CD4-positive, alpha-beta T cell treated with Interleukin-17A for 1 hour (primary cell): ENCODE measurements at regions not wholly inside any gene's neighbourhood (a gene's known extent, or its start where the extent isn't known, plus 50 kb on each side); places are given as distances from the start of the nearest gene placed in this dataset.
"Not testable (repeated sequence)": the region's sequence is repeated elsewhere in the genome, so short reads cannot be mapped to it uniquely, and the experiment has no call there.

Experiments used
- DNase-seq: peaks from one replicate; pipeline ENCODE4 v3.0.0-alpha.2; 2020

- no peak for DNase-seq
Observed at GRCh38 chr12:73589220-73589619, 948.4 kb upstream of the ATXN7L3B start.

DNA sequence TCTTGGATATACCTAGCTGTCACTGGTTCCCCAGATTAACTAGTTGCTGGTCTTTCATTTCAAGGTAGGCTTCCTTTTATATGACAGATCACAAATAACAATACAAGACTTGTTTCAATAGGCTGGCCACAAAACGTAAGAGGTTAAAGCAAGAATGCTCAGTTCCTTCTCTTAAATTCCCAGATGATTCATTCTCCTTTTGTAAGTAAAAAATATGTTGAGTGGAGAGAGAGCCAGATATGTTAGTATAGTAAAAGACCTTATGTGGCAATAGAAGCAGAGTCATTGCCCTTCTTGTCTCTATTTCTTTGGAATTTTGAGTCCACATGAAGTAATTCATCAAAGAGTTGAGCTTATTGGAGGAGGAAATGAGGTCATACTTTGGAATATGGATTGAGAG lies 939.0 kb upstream of the ATXN7L3B start:
- no peak for DNase-seq

GRCh38 chr12:73599268-73599667 lies 938.4 kb upstream of the ATXN7L3B start:
- DNase-seq = no peak

DNA sequence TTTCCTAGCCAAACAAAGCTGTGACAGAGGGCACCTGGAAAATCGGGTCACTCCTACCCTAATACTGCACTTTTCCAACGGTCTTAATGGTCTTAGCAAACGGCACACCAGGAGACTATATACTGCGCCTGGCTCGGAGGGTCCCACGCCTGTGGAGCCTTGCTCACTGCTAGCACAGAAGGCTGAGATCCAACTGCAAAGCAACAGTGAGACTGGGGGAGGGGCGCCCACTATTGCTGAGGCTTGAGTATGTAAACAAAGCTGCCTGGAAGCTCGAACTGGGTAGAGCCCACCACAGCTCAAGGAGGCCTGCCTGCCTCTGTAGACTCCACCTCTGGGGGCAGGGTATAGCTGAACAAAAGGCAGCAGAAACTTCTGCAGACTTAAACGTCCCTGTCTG lies 931.7 kb upstream of the ATXN7L3B start:
- DNase-seq = not testable (repeated sequence)

DNA sequence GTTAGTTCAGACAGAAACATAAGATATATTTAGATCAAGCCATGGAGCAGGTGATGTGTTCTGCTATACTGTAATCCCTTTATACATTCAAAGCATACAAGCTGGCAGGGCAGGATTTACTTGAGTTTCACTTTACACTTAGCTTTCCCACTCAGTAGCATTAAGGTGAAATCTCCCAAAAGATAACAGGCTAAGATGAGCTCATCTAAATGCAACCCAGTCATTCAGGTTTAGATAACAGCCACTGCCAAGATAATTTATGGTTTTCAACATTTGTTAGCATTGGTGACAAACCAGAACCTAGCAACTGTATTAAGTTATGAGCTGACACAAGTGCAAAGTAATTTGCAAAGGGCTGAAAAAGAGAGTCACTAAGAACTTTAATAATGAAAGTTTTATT lies 925.1 kb upstream of the ATXN7L3B start:
- no peak for DNase-seq

- no peak for DNase-seq
Observed at GRCh38 chr12:73623421-73623820, 914.2 kb upstream of the ATXN7L3B start.

DNA sequence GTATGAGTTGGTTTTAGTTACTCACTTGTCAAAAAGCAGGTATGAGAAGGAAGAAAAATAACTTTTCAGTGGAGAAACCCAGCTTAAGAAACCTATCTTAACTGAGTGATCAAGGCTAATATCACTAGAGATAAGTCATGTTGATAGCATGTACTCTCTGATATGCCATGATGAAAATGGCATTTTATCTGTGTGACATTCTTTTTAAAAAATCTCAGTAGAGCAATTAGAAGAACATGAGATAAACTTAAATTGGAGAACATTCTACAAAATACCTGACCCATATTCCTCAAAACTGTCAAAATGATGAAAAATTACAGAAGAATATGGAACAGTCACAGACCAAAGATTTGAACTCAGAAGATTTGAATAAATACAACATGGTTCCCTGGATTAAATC lies 912.4 kb upstream of the ATXN7L3B start:
- DNase-seq = no peak

DNA sequence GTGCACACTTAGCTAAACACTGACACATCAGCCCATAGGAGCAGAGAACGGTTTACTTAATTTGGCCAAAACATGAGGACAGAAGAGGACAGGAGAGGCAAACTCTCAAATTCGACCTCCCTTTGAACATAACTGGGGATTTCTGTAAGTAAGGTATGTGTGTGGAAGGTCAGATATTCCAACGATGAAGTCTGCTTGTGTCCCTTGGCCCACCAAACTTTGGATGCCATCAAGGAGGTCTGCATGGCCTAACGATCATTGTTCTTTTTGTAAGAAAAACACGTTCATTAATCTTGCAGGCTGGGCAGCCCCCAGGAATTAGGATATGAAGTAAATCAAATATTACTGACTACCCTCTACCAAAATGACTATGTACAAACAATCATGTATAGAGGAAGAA lies 908.5 kb upstream of the ATXN7L3B start:
- no peak for DNase-seq

GRCh38 chr12:73629893-73630831 lies 907.5 kb upstream of the ATXN7L3B start:
- DNase-seq = no peak

GRCh38 chr12:73632191-73632590 lies 905.4 kb upstream of the ATXN7L3B start:
- DNase-seq = no peak

DNA sequence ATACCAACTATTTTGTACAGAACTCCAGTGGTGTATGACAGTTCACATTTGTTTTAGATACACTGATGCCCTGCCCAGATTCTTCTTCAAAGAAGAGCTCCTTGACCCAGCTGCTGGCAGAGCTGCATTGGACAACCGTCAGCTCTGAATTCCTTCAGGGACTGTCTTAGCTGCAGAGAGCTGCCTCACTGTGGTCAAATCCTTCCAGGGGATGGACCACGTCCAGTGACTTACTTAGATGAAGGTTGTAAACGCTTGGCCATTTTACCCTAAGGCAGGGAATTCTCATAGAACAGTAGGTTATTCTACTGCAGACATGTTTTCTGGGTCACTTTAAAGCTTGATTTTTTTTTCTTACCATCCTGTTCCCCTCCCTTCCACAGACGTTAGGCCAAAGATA lies 905.0 kb upstream of the ATXN7L3B start:
- no peak for DNase-seq

GRCh38 chr12:73639397-73639796 lies 898.2 kb upstream of the ATXN7L3B start:
- not testable (repeated sequence) for DNase-seq

GRCh38 chr12:73656375-73656774 lies 881.3 kb upstream of the ATXN7L3B start:
- DNase-seq = no peak

DNA sequence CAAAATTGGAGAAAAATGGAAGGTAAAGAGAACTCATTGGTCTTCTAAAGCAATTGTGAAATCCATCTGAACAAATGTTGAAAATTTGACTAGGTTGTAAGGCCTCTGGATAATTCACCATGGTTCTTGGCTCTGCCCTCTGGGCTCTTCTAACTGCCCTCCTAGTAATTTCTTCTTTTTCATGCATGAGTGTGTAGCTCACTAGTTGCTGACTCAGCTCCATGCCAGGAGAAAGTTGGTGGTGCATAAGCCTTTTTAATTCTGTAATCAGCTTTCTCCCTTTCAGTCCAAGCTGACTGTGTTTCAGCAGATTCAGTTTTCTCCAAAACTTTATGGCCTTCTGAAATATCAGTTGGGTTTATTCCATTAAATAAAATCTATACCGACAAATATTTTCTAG lies 877.8 kb upstream of the ATXN7L3B start:
- no peak for DNase-seq

DNA sequence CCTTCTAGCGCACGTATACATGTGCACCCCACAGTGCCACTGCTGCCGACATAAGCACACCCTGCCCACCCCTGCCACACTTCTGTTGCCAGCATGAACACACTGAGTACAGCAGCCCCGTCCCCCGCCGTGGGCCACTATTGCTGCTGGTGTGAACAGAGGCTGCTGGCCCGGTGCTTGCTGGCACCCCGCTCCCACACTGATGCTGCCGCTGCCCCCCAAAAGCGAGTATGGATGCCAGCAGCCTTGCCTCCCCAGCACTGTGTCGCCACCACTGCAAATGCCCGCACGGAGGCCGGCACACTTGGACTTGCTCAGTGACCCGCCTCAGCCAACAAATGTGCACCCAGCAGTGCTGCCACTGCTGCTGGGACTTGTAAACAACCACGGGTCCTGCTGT lies 872.4 kb upstream of the ATXN7L3B start:
- no peak for DNase-seq

GRCh38 chr12:73671550-73671949 lies 866.1 kb upstream of the ATXN7L3B start:
- DNase-seq = not testable (repeated sequence)

- no peak for DNase-seq
Observed at GRCh38 chr12:73677520-73678291, 859.9 kb upstream of the ATXN7L3B start.

GRCh38 chr12:73678335-73678734 lies 859.3 kb upstream of the ATXN7L3B start:
- DNase-seq = no peak

DNA sequence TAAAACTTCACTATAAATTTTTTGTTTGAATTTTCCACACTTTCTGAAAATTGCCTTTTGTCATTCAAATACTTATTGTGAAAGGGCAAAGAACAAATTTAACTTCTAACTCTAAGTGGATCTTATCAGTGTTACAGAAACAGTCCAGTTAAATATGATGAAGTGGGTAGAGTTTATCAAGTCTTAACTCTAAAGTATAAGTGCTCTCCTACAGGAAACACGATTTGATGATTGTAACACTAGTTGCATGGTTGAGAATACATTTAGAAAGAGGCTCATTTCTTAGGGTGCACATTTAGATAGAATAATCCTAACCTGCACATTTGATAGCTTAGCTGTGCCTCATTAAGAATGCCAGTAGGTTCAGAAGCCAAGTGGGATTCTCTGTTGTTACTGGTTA lies 838.3 kb upstream of the ATXN7L3B start:
- no peak for DNase-seq

DNA sequence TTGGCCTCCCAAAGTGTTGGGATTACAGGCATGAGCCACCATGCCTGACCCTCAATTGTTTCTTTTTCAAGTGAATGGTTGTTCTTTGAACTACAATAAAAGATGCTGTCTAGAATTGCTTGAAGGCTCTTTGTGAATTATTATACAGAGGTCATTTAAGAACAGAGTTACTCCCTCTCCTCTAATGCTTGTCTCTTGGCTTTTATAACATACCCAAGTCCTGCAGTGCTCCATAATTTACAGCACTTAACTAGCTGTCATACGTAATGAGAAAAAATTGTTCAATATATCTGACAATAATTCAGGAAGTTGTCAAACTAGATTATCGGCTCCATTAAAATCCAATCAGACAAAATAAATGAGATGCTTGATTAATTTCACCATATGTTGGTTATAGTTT lies 823.0 kb upstream of the ATXN7L3B start:
- DNase-seq = no peak

- not testable (repeated sequence) for DNase-seq
Observed at GRCh38 chr12:73716143-73716542, 821.5 kb upstream of the ATXN7L3B start.

GRCh38 chr12:73719223-73719622 lies 818.4 kb upstream of the ATXN7L3B start:
- no peak for DNase-seq

- no peak for DNase-seq
Observed at GRCh38 chr12:73726881-73727280, 810.8 kb upstream of the ATXN7L3B start.

GRCh38 chr12:73731658-73732057 lies 806.0 kb upstream of the ATXN7L3B start:
- no peak for DNase-seq
